ENCODE measurements at regions not wholly inside any gene's neighbourhood (a gene's known extent, or its start where the extent isn't known, plus 50 kb on each side); places are given as distances from the start of the nearest gene placed in this dataset.

DNA sequence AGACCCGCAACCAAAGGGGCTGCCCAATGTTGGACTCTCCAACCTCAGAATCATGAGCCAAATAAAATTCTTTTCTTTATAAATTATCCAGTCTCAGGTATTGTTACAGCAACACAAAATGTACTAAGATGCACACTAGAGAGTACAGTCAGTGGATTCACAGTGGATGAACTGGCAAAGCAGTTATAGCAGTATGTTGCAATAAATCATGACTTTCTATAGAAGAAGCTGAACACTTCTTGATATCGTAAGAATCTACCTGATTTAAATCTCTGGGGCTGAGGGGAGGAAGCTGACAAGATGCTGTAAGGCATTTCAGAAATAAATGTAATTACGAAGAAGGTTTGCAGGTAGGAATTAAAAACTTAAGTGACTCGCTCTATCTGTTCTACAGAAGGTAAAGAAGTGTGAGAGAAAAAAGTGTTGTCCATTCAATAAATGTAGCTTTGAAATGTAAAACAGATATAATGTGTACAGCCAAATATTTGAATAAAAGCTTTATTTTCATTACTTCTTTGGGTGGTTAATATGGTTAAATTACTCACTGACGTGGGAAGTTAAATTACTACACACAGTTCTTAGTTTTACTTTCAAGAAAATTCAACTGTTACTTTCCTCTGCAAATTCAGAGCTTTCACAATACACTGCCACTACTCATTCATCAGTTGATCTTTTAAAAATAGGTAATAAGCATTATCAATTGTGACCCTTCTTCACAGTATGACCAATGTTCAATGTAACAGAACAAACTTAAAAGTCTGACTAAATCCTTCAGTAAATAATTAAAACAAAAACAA lies 439.1 kb downstream of the SHQ1 start:
- no peak for DNase-seq (ENCODE audit: low read depth in 4 of 4, low spot score in 1 of 4)

DNA sequence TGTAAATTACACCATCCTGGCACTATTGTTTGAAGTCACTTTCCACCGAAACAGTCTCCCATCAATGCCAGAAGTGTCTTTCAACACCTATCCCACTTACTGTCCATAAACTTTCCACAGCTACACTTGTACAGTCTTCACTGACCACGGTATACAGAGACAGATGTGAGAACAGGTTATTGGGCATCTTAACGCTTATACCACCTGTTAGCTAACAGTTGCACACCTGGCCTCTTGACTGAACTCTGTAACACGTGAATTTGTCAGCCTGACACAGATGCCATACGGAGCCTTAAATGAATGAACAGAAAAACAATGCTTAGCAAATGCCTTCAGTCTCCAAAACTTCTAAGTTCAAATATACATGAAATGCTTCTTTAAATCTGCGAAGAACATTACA lies 440.5 kb downstream of the SHQ1 start:
- no peak for DNase-seq (ENCODE audit: low read depth in 4 of 4, low spot score in 1 of 4)

DNA sequence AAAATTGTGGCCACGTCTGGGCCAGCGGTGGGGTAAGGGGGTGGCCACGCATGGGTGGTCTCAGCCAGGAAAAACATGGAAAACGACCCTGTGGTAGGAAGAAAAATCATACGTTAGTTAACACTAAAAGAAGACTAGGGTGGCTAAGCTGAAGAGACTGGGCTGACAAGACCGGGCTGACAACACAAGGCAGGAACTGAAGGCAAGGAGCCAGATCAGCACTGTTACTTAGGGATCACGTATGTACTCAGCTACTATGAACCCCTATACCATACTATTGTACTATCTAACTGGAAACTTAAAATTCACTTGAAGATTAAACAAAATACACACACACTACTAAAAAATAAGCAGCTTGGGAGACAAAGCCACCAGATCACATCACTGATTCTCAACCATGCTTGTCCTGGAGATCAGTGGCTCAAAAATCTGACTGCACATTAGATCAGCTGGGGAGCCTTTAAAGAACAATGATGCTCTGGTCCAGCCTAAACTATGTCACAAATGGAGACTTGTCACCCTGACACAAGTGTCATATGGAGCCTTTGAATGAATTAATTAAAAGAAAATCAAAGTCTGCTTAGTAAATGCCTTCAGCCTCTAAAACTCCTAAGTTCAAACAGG lies 442.2 kb downstream of the SHQ1 start:
- DNase-seq (ENCODE audit: low read depth in 4 of 4, low spot score in 1 of 4), result no peak

DNA sequence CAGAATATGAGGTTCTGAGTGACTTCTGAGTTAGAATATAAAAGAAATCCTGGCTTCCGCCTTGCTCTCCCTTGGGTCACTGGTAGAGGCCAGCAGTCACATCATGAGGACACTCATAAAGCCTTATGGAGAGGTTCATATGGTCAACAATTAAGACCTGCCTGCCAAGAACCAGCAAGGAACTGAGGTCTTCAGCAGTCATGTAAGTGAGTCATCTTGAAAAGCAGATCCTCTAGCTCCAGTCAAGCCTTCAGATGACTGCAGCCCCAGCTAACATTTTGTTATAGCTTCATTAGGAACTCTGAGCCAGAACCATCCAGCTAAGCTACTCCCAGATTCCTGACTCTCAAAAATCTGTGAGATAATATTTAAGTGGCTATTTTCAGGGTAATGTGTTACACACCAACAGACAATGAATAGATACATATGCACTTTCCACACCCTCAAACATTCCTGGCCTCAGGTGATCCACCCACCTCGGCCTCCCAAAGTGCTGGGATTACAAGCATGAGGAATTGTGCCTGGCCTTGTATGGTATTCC lies 447.2 kb downstream of the SHQ1 start:
- no peak for DNase-seq (ENCODE audit: low read depth in 4 of 4, low spot score in 1 of 4)

DNA sequence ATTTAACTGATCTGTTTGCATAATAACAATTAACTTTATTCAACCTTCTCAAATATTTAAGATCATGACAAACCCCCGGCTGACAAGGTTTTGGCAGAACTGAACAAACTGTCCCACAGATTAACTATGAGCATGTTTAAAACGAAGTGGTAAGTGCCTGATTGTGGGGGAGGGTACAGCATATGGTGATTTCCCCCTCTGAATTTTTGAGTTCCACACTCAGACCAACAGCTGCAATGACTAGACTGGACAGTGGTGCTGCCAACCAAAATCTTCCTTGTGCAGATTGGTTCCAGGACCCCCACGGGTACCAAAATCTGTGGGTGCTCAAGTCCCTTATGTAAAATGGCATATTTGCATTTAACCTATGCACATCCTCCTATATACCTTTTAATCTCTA lies 449.5 kb downstream of the SHQ1 start:
- DNase-seq (ENCODE audit: low read depth in 4 of 4, low spot score in 1 of 4), result no peak

DNA sequence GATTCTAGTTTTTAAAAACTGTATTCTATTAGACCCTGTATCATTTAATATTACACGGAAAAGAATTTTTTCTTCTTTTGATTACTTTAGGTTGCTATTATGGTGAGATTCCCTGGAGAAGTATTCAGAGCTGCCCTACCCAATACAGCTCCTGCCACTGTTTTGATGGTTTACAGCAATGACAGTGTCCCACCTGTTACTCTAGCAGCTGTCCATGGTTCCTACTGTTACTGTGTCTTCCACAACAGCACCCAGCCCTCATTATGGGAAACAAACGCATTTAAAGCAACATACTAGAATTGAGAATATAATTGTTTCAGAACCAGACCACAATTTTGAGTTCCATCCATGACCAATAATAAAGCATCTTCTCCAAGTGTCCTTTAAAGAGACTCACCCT lies 450.7 kb downstream of the SHQ1 start:
- DNase-seq (ENCODE audit: low read depth in 4 of 4, low spot score in 1 of 4), result no peak

DNA sequence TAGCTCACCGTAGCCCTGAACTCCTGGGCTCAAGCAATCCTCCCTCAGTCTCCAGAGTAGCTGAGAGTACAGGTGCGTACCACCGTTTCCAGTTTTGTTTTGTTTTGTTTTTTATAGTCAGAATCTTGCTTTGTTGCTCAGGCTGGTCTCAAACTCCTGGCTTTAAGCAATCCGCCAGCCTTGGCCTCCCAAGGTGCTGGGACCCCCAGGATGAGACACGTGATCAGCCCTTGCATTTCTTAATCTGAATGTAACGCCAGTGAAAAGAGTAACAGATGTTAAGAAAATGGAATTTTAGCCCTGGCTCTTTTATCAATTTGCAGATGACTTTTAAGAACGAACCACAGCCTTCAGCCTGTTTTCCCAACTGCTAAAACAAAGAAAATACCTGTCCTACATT lies 451.3 kb downstream of the SHQ1 start:
- no peak for DNase-seq (ENCODE audit: low read depth in 4 of 4, low spot score in 1 of 4)

DNA sequence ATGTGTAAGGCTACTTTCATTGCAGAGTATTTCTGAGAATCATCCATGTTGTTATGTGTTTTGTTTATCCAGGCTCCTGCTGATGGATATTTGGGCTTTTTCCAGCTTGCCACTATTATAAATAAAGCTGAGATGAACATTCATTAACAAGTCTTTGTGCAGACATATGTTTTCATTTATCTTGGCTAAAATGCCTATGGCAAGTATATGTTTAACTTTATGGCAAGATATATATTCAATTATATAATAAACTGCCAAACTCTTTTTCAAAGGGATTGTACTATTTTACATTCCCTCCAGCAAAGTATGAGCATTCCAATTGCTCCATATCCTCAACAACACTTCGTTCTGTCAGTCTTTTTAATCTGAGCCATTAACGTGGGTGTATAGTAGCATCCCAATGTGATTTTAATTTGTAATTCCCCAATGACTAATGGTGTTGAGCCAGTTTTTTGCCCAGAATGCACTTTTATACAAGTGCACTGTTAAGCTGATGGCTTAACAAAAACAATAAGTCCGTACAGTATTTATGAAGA lies 452.4 kb downstream of the SHQ1 start:
- no peak for DNase-seq (ENCODE audit: low read depth in 4 of 4, low spot score in 1 of 4)

DNA sequence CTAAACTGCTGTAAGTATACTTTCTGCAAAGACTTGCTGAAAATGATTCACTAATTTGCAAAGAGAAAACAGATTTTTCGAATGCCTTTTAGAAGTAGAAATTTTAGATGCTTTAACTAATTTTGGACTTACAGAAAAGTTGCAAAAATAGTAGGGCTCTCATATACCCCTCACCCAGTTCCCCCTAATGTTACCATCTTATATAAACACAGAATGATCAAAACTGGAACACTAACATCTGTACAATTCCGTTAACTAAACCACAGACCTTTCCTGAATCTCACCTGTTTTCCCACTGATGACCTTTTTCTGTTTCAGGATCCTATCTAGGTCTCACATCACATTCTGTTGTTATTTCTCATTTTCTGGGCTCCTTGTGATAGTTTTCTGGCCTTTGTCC lies 454.8 kb downstream of the SHQ1 start:
- no peak for DNase-seq (ENCODE audit: low read depth in 4 of 4, low spot score in 1 of 4)

DNA sequence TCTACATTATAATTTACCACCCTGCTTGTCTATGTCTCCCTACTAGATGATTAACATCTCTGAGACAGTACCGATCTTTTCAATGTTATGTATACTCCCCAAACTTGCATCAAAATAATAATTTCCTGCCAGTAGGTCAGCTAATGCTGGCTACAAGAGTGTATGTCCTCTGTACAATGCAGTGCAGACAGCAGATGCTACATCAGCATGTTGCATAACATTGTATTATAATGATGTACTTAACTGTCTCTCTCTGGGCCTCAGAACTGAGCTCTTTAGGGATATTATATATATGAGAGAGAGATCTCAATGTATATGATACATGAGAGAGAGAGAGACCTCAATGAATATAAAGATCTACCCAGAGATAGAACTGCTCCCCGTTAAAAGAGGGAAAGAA lies 456.6 kb downstream of the SHQ1 start:
- DNase-seq (ENCODE audit: low read depth in 4 of 4, low spot score in 1 of 4), result no peak

DNA sequence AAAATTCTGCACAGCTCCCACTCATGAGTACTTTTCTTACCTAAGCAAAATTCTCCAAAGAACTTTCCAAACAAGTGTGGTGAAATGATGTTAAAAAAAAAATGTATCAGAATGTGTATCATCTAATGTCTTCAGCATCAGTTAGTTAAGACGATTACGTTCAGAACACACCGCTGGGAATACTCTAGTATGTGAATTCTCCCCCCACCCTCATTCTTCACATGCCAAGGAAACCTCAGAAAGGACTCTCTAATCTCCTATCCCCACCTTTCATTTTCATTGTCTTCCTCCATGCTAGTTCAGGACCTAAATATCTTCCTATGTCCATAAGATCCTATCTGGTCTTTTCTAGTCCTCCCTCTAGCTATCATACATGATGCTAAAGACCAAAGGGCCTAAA lies 457.4 kb downstream of the SHQ1 start:
- DNase-seq (ENCODE audit: low read depth in 4 of 4, low spot score in 1 of 4), result no peak

DNA sequence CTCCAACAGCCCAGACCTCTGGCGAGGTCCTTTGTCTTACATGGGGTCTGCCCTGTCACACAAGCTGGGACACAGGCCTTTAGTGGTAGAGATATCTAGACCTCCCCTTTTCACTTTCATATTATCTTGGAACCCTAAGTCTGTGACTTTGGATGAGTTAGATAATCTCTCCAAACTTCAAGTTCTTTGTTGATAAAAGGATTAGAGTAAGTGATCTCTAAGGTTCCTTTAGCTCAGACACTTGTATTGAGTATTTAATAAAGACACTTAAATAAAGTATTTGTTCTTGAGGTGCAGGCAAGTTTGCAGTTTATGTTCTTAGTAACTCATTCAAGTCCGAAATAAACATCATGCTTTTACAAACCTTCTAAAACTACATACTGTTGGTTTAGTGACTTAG lies 459.6 kb downstream of the SHQ1 start:
- DNase-seq (ENCODE audit: low read depth in 4 of 4, low spot score in 1 of 4), result no peak

DNA sequence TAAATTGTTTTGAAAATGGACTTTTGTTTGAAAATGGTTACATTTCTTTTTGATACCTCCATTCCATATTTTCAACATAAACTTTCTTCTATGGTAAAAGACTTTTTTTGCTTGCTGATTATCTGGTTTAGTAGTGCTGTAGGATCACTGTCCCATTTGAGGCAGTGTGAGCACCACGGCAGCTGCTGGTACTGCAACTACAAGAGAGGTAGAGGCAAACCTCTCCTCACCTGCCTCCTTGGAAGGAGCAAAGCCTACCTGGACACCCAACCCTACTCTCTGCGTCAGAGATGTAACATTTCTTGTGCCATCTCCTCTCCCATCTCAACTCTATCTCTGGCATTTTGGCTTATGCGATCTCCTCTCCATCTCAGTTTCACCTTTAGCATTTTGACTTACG lies 460.1 kb downstream of the SHQ1 start:
- DNase-seq (ENCODE audit: low read depth in 4 of 4, low spot score in 1 of 4), result no peak

DNA sequence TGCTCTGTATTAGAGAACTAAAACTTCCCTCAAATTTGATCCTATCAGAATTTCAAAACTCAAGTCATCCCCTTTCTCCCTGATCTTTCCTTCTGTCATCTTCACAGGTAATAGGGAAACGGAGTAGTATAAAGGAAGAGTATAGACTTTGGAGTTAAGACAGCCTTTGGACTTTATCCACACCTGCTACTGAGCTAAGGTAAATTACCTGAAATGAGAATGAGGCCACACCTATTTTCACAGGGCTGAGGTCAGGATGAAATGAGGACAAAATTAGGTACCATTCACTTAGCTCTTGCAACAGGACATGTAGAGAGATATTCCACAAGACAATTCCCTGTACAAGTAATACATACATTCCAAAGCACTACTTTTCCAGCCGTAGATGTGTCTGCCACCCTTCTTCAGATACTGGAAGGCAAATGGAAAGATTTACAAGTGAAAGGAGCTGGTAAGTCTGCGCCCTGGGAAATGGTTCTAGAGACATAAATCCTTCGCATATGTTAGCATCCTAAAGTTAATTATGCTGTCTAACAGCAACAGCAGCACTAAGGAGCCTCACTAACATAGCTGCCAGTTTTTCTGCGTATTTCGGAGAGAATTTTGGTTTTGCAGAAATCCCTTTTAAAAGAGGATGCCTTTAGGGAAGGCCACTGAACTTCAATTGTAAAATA lies 461.8 kb downstream of the SHQ1 start:
- no peak for DNase-seq (ENCODE audit: low read depth in 4 of 4, low spot score in 1 of 4)

DNA sequence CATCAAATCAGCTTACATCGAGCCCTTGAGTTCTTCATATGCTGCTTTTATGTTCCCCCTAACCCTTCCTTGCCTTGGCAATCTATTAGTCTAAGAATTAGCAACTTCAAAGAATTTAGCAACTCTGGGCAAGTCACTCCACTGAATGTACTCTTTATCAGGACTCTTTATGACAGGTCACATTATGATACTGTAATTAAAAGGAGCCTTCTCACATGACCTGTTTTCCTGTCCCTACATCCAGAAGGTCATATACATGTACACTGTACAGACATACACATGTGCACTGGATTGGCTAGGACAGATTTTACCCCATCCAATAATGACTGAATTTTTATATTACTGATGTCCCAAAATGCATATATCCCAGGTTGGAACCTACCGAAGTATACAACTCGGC lies 463.1 kb downstream of the SHQ1 start:
- DNase-seq (ENCODE audit: low read depth in 4 of 4, low spot score in 1 of 4), result no peak

DNA sequence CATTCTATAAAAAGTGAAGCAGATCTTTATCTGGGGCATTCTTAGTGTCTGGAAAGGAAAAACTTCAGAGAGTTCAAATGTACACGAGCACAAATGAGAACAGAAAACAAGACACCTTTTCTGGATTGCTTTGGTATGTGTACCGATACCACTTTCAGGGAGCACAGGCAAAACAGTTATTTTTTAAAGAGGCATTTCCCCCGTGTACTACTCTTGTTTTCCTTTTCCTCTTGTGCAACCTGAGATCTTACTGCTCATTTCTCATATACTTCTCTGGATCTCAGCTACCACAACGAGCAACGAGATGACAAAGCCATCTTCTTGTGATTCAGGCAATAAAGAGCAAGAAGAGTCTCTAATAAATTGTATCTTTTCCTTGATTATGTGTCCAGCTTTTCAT lies 463.6 kb downstream of the SHQ1 start:
- no peak for DNase-seq (ENCODE audit: low read depth in 4 of 4, low spot score in 1 of 4)

DNA sequence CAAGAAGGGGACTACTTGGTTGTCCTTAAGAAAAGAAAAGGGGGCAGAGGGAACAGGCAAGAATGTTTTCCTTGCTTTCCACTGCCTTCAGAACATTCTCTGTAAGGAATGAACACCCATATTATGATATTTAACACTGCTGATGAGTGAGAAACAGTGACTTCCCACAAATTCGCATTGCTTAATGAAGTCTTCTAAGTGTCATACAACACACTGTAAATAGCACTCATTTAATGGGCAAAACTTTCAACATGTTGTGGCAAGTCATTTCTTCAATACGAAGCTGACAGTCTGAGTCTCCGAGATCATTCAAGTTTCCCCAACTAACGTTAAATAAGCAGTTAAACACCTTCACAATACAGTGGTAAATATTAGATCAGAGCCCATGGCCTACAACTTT lies 464.4 kb downstream of the SHQ1 start:
- no peak for DNase-seq (ENCODE audit: low read depth in 4 of 4, low spot score in 1 of 4)

DNA sequence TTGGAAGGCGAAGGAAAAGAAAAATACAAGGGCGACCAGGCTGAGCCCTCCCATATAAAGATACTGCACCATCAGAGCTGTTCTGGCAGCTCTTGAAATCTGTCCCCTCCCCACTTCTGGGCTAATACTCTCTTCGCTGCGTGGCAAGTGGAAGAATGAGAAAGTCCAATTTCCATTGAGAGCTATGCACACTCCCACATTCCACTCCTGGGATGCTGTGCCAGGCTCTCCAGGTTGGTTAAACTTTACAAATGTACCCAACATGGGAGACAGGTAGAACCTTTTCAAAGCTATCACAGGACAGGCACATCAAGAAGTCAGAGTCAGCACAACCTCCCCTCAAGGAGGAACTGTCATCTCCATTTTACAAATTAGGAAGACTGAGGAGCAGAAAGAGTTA lies 465.0 kb downstream of the SHQ1 start:
- no peak for DNase-seq (ENCODE audit: low read depth in 4 of 4, low spot score in 1 of 4)

DNA sequence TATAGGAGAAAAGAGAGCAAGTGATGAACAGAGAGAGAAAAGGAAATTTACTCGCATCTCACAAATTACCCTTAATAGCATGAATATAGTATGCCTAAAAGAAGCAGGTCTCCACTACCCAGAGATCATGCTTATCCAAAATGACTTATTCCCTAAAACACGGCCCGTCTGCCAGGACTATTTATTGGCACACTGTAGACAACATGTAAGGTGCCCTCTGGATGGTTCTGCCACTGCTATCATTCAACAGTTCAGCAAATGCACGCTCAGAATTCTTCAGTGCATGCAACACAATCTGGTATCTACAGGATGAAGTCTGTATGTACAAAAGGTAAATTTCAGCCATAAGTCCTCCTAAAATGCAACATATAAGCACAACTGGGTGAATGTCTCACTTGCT lies 465.8 kb downstream of the SHQ1 start:
- no peak for DNase-seq (ENCODE audit: low read depth in 4 of 4, low spot score in 1 of 4)

DNA sequence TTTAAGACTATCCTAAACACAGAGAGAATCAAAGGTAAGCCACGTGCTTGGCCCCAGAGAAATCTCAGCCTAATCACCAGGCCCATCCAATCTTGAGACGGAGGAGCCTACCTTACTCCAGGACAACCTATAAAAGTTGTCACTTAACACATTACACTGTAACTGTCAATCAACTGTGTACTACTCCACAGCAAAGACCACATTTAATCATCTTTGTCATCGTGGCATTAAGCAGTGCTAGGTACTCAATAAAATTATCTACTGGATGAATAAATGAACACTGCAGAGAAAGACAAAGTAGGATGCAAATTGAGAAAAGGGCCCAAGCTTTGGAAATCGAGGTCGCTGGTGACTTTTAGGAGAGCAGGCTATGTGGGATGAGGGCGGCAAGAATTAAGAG lies 466.7 kb downstream of the SHQ1 start:
- no peak for DNase-seq (ENCODE audit: low read depth in 4 of 4, low spot score in 1 of 4)

DNA sequence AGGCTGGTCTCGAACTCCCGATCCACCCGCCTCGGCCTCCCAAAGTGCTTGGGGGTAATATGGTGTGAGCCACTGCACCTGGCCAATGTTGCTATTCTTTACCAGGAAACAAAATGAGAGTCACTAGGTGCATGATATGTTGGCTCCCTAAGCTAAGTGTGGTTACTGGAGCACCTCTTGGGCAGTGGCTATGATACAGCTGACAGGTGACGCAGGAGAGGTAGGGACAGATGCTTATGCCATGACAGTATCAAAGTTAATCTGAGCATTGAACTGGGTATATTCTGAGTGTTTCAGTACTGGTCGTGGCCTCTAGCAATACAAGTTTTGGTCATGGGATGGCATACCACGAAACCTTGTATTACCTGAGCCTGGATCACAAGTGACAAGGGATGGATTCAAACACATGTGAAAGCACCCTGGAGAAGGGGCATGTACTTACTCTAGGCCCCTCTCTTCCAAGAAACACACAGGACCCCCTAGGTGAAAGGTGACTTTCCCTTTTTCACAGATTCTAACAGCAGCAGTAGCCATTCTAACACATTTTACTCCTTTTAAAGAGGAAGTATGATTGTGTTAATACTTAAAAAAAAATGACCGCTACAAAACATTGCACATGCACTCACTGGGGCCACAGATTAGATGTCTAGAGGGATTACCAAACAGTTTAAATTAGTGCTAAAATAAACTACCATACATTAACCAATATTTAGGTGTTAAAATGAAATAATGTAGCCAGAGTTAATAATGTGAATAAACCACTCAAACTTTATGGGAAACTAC lies 467.3 kb downstream of the SHQ1 start:
- DNase-seq (ENCODE audit: low read depth in 4 of 4, low spot score in 1 of 4), result no peak
